ENCODE measurements at regions not wholly inside any gene's neighbourhood (a gene's known extent, or its start where the extent isn't known, plus 50 kb on each side); places are given as distances from the start of the nearest gene placed in this dataset.
"Not testable (repeated sequence)": the region's sequence is repeated elsewhere in the genome, so short reads cannot be mapped to it uniquely, and the experiment has no call there.

- H3K4me3 ChIP-seq (ENCODE audit: low read depth, low read length): no peak overlapping the region
- DNase-seq (ENCODE audit: low read depth): no peak
- TF ChIP-seq MYC (IDR thresholded peaks at IDR 0.05; ENCODE audit: low read depth, low read length) (no peak), CTCF (IDR thresholded peaks at IDR 0.05; ENCODE audit: low read depth, low read length) (no peak)
Measured at GRCh38 chr2:221962186-221962585, 336.6 kb downstream of the PAX3 start.

- DNase-seq (ENCODE audit: low read depth): no peak
- H3K4me3 ChIP-seq (ENCODE audit: low read depth, low read length): no peak overlapping the region
- TF ChIP-seq CTCF (IDR thresholded peaks at IDR 0.05; ENCODE audit: low read depth, low read length) (no peak), MYC (IDR thresholded peaks at IDR 0.05; ENCODE audit: low read depth, low read length) (no peak), POLR2A (IDR thresholded peaks at IDR 0.05; ENCODE audit: extremely low read depth, insufficient read length) (no peak), MAX (IDR thresholded peaks at IDR 0.05; ENCODE audit: low read depth, low read length) (no peak)
Measured at GRCh38 chr2:221961561-221961960, 337.2 kb downstream of the PAX3 start.

- peak; percentile 4 for DNase-seq (ENCODE audit: low read depth)
- no peak overlapping the region for H3K4me3 ChIP-seq (ENCODE audit: low read depth, low read length)
- TF ChIP-seq CTCF (IDR thresholded peaks at IDR 0.05; ENCODE audit: low read depth, low read length): no peak
- TF ChIP-seq POLR2A (IDR thresholded peaks at IDR 0.05; ENCODE audit: extremely low read depth, insufficient read length): no peak
- TF ChIP-seq MAX (IDR thresholded peaks at IDR 0.05; ENCODE audit: low read depth, low read length): no peak
- TF ChIP-seq MYC (IDR thresholded peaks at IDR 0.05; ENCODE audit: low read depth, low read length): no peak
Measured at GRCh38 chr2:221958224-221958623, 340.6 kb downstream of the PAX3 start.

- no peak overlapping the region for H3K4me3 ChIP-seq (ENCODE audit: low read depth, low read length)
- TF ChIP-seq POLR2A (IDR thresholded peaks at IDR 0.05; ENCODE audit: extremely low read depth, insufficient read length) (no peak), MAX (IDR thresholded peaks at IDR 0.05; ENCODE audit: low read depth, low read length) (no peak), CTCF (IDR thresholded peaks at IDR 0.05; ENCODE audit: low read depth, low read length) (no peak), MYC (IDR thresholded peaks at IDR 0.05; ENCODE audit: low read depth, low read length) (no peak)
- no peak for DNase-seq (ENCODE audit: low read depth)
Measured at GRCh38 chr2:221948076-221948475, 350.7 kb downstream of the PAX3 start.

GRCh38 chr2:221944452-221944851 is 354.3 kb downstream of the PAX3 start:
- DNase-seq (ENCODE audit: low read depth); H3K4me3 ChIP-seq (ENCODE audit: low read depth, low read length): not testable (repeated sequence)

GRCh38 chr2:221943076-221943810 is 355.6 kb downstream of the PAX3 start:
- H3K4me3 ChIP-seq (ENCODE audit: low read depth, low read length): no peak overlapping the region
- DNase-seq (ENCODE audit: low read depth): no peak
- TF ChIP-seq MAX (IDR thresholded peaks at IDR 0.05; ENCODE audit: low read depth, low read length): no peak
- TF ChIP-seq CTCF (IDR thresholded peaks at IDR 0.05; ENCODE audit: low read depth, low read length): no peak
- TF ChIP-seq MYC (IDR thresholded peaks at IDR 0.05; ENCODE audit: low read depth, low read length): no peak
- no peak for TF ChIP-seq POLR2A (IDR thresholded peaks at IDR 0.05; ENCODE audit: extremely low read depth, insufficient read length)
